ENCODE measurements at regions not wholly inside any gene's neighbourhood (a gene's known extent, or its start where the extent isn't known, plus 50 kb on each side); places are given as distances from the start of the nearest gene placed in this dataset.

- CTCF ChIA-PET = interaction anchor here in 1 of 2 donors (0.7 kb wide), 1 partner anchor 242 kb away, joined by 3 read pairs; no protein-coding TSS in a partner anchor
- WGBS (ENCODE audit: insufficient coverage) = no CpG with 5 or more reads among the region's 1 CpG
- H3K9me3 Mint-ChIP-seq = no peaks in the 10 kb centered on the region
Measured at GRCh38 chr6:147141711-147142308, 62.4 kb upstream of the STXBP5 start.

GRCh38 chr6:147142684-147143245 lies 61.5 kb upstream of the STXBP5 start:
- ATAC-seq (replicated peaks in 1 of 4) (no peak), DNase-seq (no peak)
- Mint-ChIP-seq H3K4me3 (no peak overlapping the region), H3K36me3 (no peaks in the 10 kb centered on the region), H3K4me1 (no peaks in the 10 kb centered on the region), H3K27ac (no peak overlapping the region), H3K27me3 (no peaks in the 10 kb centered on the region), H3K9me3 (no peaks in the 10 kb centered on the region)
- Histone ChIP-seq H3K36me3 (ENCODE audit: control insufficient read depth in 2 of 2, extremely low read depth in 1 of 2, insufficient read depth in 1 of 2, low read length in 1 of 2) (no peaks in the 10 kb centered on the region), H3K4me1 (ENCODE audit: control insufficient read depth in 1 of 2, extremely low read depth in 1 of 2, insufficient read depth in 2 of 2, low read length in 2 of 2) (peaks cover 0 to 2% of the 10 kb centered on the region in 2 experiments), H3K27ac (ENCODE audit: low read length) (no peak overlapping the region), H3K4me3 (ENCODE audit: control insufficient read depth in 1 of 2, extremely low read depth in 1 of 2, low read length in 1 of 2) (no peak overlapping the region), H3K27me3 (replicated peaks in 1 of 2; ENCODE audit: control insufficient read depth in 2 of 2, extremely low read depth in 1 of 2, insufficient read depth in 2 of 2, low read length in 1 of 2) (no peaks in the 10 kb centered on the region), H3K9me3 (no peaks in the 10 kb centered on the region)
- WGBS (ENCODE audit: insufficient coverage) = no CpG with 5 or more reads among the region's 3 CpGs
- ChIA-PET POLR2A (no interaction called here), CTCF (no interaction called here)

More at GRCh38 chr6:147141711-147142308, 62.4 kb upstream of the STXBP5 start:
- Histone ChIP-seq H3K27me3 (replicated peaks in 1 of 2; ENCODE audit: control insufficient read depth in 2 of 2, extremely low read depth in 1 of 2, insufficient read depth in 2 of 2, low read length in 1 of 2) (no peaks in the 10 kb centered on the region), H3K27ac (ENCODE audit: low read length) (no peak overlapping the region), H3K9me3 (no peaks in the 10 kb centered on the region), H3K4me3 (ENCODE audit: control insufficient read depth in 1 of 2, extremely low read depth in 1 of 2, low read length in 1 of 2) (no peak overlapping the region), H3K4me1 (ENCODE audit: control insufficient read depth in 1 of 2, extremely low read depth in 1 of 2, insufficient read depth in 2 of 2, low read length in 2 of 2) (peaks cover 0 to 2% of the 10 kb centered on the region in 2 experiments), H3K36me3 (ENCODE audit: control insufficient read depth in 2 of 2, extremely low read depth in 1 of 2, insufficient read depth in 1 of 2, low read length in 1 of 2) (no peaks in the 10 kb centered on the region)
- no peak overlapping the region for H3K27ac Mint-ChIP-seq
- no peak overlapping the region for H3K4me3 Mint-ChIP-seq
- POLR2A ChIA-PET = no interaction called here
- ATAC-seq (replicated peaks in 1 of 4) (no peak), DNase-seq (no peak)
- no peaks in the 10 kb centered on the region for H3K27me3 Mint-ChIP-seq
- no peaks in the 10 kb centered on the region for H3K4me1 Mint-ChIP-seq
- no peaks in the 10 kb centered on the region for H3K36me3 Mint-ChIP-seq

- Histone ChIP-seq H3K9me3 (no peaks in the 10 kb centered on the region), H3K27me3 (replicated peaks in 1 of 2; ENCODE audit: control insufficient read depth in 2 of 2, extremely low read depth in 1 of 2, insufficient read depth in 2 of 2, low read length in 1 of 2) (no peaks in the 10 kb centered on the region), H3K36me3 (ENCODE audit: control insufficient read depth in 2 of 2, extremely low read depth in 1 of 2, insufficient read depth in 1 of 2, low read length in 1 of 2) (no peaks in the 10 kb centered on the region), H3K4me3 (ENCODE audit: control insufficient read depth in 1 of 2, extremely low read depth in 1 of 2, low read length in 1 of 2) (no peak overlapping the region), H3K4me1 (ENCODE audit: control insufficient read depth in 1 of 2, extremely low read depth in 1 of 2, insufficient read depth in 2 of 2, low read length in 2 of 2) (peaks cover 0 to 2% of the 10 kb centered on the region in 2 experiments), H3K27ac (ENCODE audit: low read length) (no peak overlapping the region)
- Mint-ChIP-seq H3K9me3 (no peaks in the 10 kb centered on the region), H3K36me3 (no peaks in the 10 kb centered on the region), H3K27ac (no peak overlapping the region), H3K4me1 (peaks cover 0 to 3% (median 0%) of the 10 kb centered on the region in 3 donors), H3K27me3 (no peaks in the 10 kb centered on the region), H3K4me3 (no peak overlapping the region)
- ChIA-PET POLR2A (no interaction called here), CTCF (interaction anchor here in 1 of 2 donors (0.6 kb wide), 1 partner anchor 77 kb away, joined by 4 read pairs; no protein-coding TSS in a partner anchor)
- ATAC-seq (replicated peaks in 1 of 4) (no peak), DNase-seq (no peak)
- 100% methylated on average over 1 of the region's 4 CpGs for WGBS (ENCODE audit: insufficient coverage)
Measured at GRCh38 chr6:147149092-147149491, 55.1 kb upstream of the STXBP5 start.

GRCh38 chr6:147149826-147150225 lies 54.4 kb upstream of the STXBP5 start:
- no peaks in the 10 kb centered on the region for H3K9me3 ChIP-seq
- ChIA-PET CTCF (interaction anchor here in 1 of 2 donors (0.5 kb wide), 1 partner anchor 50 kb away, joined by 4 read pairs; no protein-coding TSS in a partner anchor), POLR2A (no interaction called here)
- no peaks in the 10 kb centered on the region for H3K27me3 Mint-ChIP-seq
- ATAC-seq (replicated peaks in 1 of 4) (no peak), DNase-seq (no peak)
- no peaks in the 10 kb centered on the region for H3K27me3 ChIP-seq (replicated peaks in 1 of 2; ENCODE audit: control insufficient read depth in 2 of 2, extremely low read depth in 1 of 2, insufficient read depth in 2 of 2, low read length in 1 of 2)
- no peaks in the 10 kb centered on the region for H3K36me3 Mint-ChIP-seq
- H3K27ac ChIP-seq (ENCODE audit: low read length) = no peak overlapping the region
- peaks cover 0 to 3% (median 0%) of the 10 kb centered on the region in 3 donors for H3K4me1 Mint-ChIP-seq
- WGBS (ENCODE audit: insufficient coverage) = no CpG with 5 or more reads among the region's 2 CpGs
- no peak overlapping the region for H3K4me3 Mint-ChIP-seq
- H3K4me1 ChIP-seq (ENCODE audit: control insufficient read depth in 1 of 2, extremely low read depth in 1 of 2, insufficient read depth in 2 of 2, low read length in 2 of 2) = peaks cover 0 to 2% of the 10 kb centered on the region in 2 experiments
- H3K27ac Mint-ChIP-seq = no peak overlapping the region
- H3K4me3 ChIP-seq (ENCODE audit: control insufficient read depth in 1 of 2, extremely low read depth in 1 of 2, low read length in 1 of 2) = no peak overlapping the region
- H3K9me3 Mint-ChIP-seq = no peaks in the 10 kb centered on the region
- no peaks in the 10 kb centered on the region for H3K36me3 ChIP-seq (ENCODE audit: control insufficient read depth in 2 of 2, extremely low read depth in 1 of 2, insufficient read depth in 1 of 2, low read length in 1 of 2)

GRCh38 chr6:147150293-147150692 lies 53.9 kb upstream of the STXBP5 start:
- no peaks in the 10 kb centered on the region for H3K36me3 Mint-ChIP-seq
- H3K4me3 Mint-ChIP-seq = no peak overlapping the region
- H3K4me1 Mint-ChIP-seq = peaks cover 0 to 3% (median 0%) of the 10 kb centered on the region in 3 donors
- WGBS (ENCODE audit: insufficient coverage) = no CpG with 5 or more reads among the region's 1 CpG
- ChIA-PET POLR2A (no interaction called here), CTCF (no interaction called here)
- H3K27me3 Mint-ChIP-seq = no peaks in the 10 kb centered on the region
- Histone ChIP-seq H3K9me3 (no peaks in the 10 kb centered on the region), H3K4me3 (ENCODE audit: control insufficient read depth in 1 of 2, extremely low read depth in 1 of 2, low read length in 1 of 2) (no peak overlapping the region), H3K36me3 (ENCODE audit: control insufficient read depth in 2 of 2, extremely low read depth in 1 of 2, insufficient read depth in 1 of 2, low read length in 1 of 2) (no peaks in the 10 kb centered on the region), H3K27me3 (replicated peaks in 1 of 2; ENCODE audit: control insufficient read depth in 2 of 2, extremely low read depth in 1 of 2, insufficient read depth in 2 of 2, low read length in 1 of 2) (no peaks in the 10 kb centered on the region), H3K4me1 (ENCODE audit: control insufficient read depth in 1 of 2, extremely low read depth in 1 of 2, insufficient read depth in 2 of 2, low read length in 2 of 2) (peaks cover 0 to 2% of the 10 kb centered on the region in 2 experiments), H3K27ac (ENCODE audit: low read length) (no peak overlapping the region)
- ATAC-seq (replicated peaks in 1 of 4) (no peak), DNase-seq (no peak)
- no peaks in the 10 kb centered on the region for H3K9me3 Mint-ChIP-seq
- H3K27ac Mint-ChIP-seq = no peak overlapping the region
